H1 (cell line): ENCODE measurements at regions not wholly inside any gene's neighbourhood (a gene's known extent, or its start where the extent isn't known, plus 50 kb on each side); places are given as distances from the start of the nearest gene placed in this dataset.

ENCODE experiments used
- CTCF ChIA-PET: fragments of 300-600 bp; sonication (Branson Sonifier 250); formaldehyde crosslinking; loops from one replicate; lab custom pipeline; 2021; ENCODE audit not compliant: partially characterized antibody; lab: Charles Lee
- POLR2A ChIA-PET: fragments of 300-600 bp; sonication (Branson Sonifier 250); formaldehyde crosslinking; loops from one replicate; lab custom pipeline; 2021; ENCODE audit warnings: inconsistent platforms; ENCODE audit not compliant: partially characterized antibody; lab: Charles Lee
- DNase-seq, 2 experiments: peaks; one replicate each; pipeline versions ENCODE4 v3.0.0 to v3.0.0-alpha.2; 2010 to 2022; ENCODE audit warnings: low spot score in 2 of 2, low read depth in 1 of 2, mixed read lengths in 1 of 2
- FAIRE-seq: peaks from 2 replicates; lab custom pipeline; 2011; peaks lifted over from hg19 to GRCh38; lab: Jason Lieb, UNC
- H2AFZ ChIP-seq: 2 replicates; pipeline ENCODE4 v1.8.1; 2012; ENCODE audit warnings: low read length, inconsistent platforms
- H2AK5ac ChIP-seq: 2 replicates; pipeline ENCODE4 v1.6.1; 2013; ENCODE audit warnings: low read depth, low read length
- H2BK120ac ChIP-seq: replicated peaks from 2 replicates; pipeline ENCODE3; 2013; ENCODE audit warnings: low read depth, low read length, inconsistent platforms
- H2BK12ac ChIP-seq: 2 replicates; pipeline ENCODE4 v1.6.1; 2013; ENCODE audit warnings: low read depth, low read length
- H2BK15ac ChIP-seq: 2 replicates; pipeline ENCODE4 v1.6.1; 2013; ENCODE audit warnings: low read length
- H2BK20ac ChIP-seq: 2 replicates; pipeline ENCODE4 v1.6.1; 2013; ENCODE audit warnings: low read length
- H2BK5ac ChIP-seq: 2 replicates; pipeline ENCODE4 v1.6.1; 2013; ENCODE audit warnings: low read depth, low read length
- H3K14ac ChIP-seq: 2 replicates; pipeline ENCODE4 v1.6.1; 2013; ENCODE audit warnings: inconsistent platforms; ENCODE audit not compliant: insufficient read length
- H3K18ac ChIP-seq: 2 replicates; pipeline ENCODE4 v1.6.1; 2013; ENCODE audit warnings: low read length; ENCODE audit errors: extremely low read depth
- H3K23ac ChIP-seq: 2 replicates; pipeline ENCODE4 v1.6.1; 2013; ENCODE audit warnings: inconsistent platforms; ENCODE audit not compliant: insufficient read length
- H3K23me2 ChIP-seq: 2 replicates; pipeline ENCODE4 v1.6.1; 2013; ENCODE audit warnings: low read depth, low read length
- H3K27ac ChIP-seq: 2 replicates; pipeline ENCODE4 v1.6.1; 2011; ENCODE audit warnings: low read depth, low read length, inconsistent platforms
- H3K27me3 ChIP-seq, 4 experiments: replicated peaks in 1 of 4; 1 replicate in 1 of 4; 2 replicates in 3 of 4; pipeline versions ENCODE4 v1.6.1 to v1.8.1; 2011 to 2013; ENCODE audit warnings: low read length in 3 of 4, mild to moderate bottlenecking in 3 of 4, inconsistent platforms in 2 of 4, mixed read lengths in 2 of 4, moderate library complexity in 1 of 4; ENCODE audit not compliant: control insufficient read depth in 3 of 4, insufficient read depth in 3 of 4; ENCODE audit errors: extremely low read depth in 1 of 4
- H3K36me3 ChIP-seq, 4 experiments: 2 replicates each; pipeline versions ENCODE4 v1.6.1 to v1.8.1; 2011 to 2013; ENCODE audit warnings: mild to moderate bottlenecking in 4 of 4, low read length in 3 of 4, moderate library complexity in 2 of 4, control low read depth in 1 of 4, inconsistent platforms in 1 of 4; ENCODE audit not compliant: insufficient read depth in 4 of 4, control insufficient read depth in 2 of 4
- H3K4ac ChIP-seq: replicated peaks from 2 replicates; pipeline ENCODE3; 2013; ENCODE audit warnings: low read length, low read depth, mixed read lengths, inconsistent platforms; ENCODE audit not compliant: insufficient read length
- H3K4me1 ChIP-seq, 4 experiments: replicated peaks in 1 of 4; 1 replicate in 1 of 4; 2 replicates in 3 of 4; pipeline versions ENCODE4 v1.6.1 to v1.8.1; 2011 to 2013; ENCODE audit warnings: low read length in 3 of 4, inconsistent platforms in 2 of 4, mixed read lengths in 1 of 4; ENCODE audit not compliant: insufficient read depth in 4 of 4, control insufficient read depth in 3 of 4
- H3K4me2 ChIP-seq, 2 experiments: 2 replicates each; pipeline versions ENCODE4 v1.6.1 to v1.8.1; 2011 to 2013; ENCODE audit warnings: low read depth in 2 of 2, low read length in 2 of 2, control low read depth in 1 of 2, inconsistent platforms in 1 of 2, mild to moderate bottlenecking in 1 of 2; ENCODE audit not compliant: insufficient read depth in 1 of 2
- H3K4me3 ChIP-seq, 4 experiments: fragments of 200-600, 300-600 bp in 1 of 4; sonication (generic), shearing (Covaris generic), sonication (Bioruptor Twin) in 1 of 4; 2 replicates each; pipeline versions ENCODE4 v1.5.1 to v1.8.1; 2011 to 2016; ENCODE audit warnings: low read length in 4 of 4, low read depth in 3 of 4, control low read depth in 2 of 4, inconsistent platforms in 2 of 4, mild to moderate bottlenecking in 2 of 4, mixed read lengths in 1 of 4, moderate library complexity in 1 of 4; ENCODE audit not compliant: insufficient read depth in 2 of 4; ENCODE audit errors: extremely low read depth in 1 of 4
- H3K56ac ChIP-seq: replicated peaks from 2 replicates; pipeline ENCODE3; 2013; ENCODE audit warnings: low read depth, mild to moderate bottlenecking, mixed read lengths, low read length, inconsistent platforms; ENCODE audit not compliant: insufficient read length
- H3K79me1 ChIP-seq: 2 replicates; pipeline ENCODE4 v1.6.1; 2013; ENCODE audit warnings: low read depth, low read length, control low read depth
- H3K79me2 ChIP-seq, 2 experiments: 2 replicates each; pipeline versions ENCODE4 v1.6.1 to v1.8.1; 2012 to 2013; ENCODE audit warnings: low read length in 2 of 2, mild to moderate bottlenecking in 2 of 2, inconsistent platforms in 1 of 2; ENCODE audit not compliant: insufficient read depth in 2 of 2, control insufficient read depth in 1 of 2
- H3K9ac ChIP-seq, 4 experiments: replicated peaks in 1 of 4; 1 replicate in 1 of 4; 2 replicates in 3 of 4; pipeline versions ENCODE4 v1.6.1 to v1.8.1; 2011 to 2013; ENCODE audit warnings: low read depth in 3 of 4, low read length in 3 of 4, control low read depth in 2 of 4, mild to moderate bottlenecking in 2 of 4, moderate library complexity in 2 of 4, inconsistent platforms in 1 of 4; ENCODE audit errors: extremely low read depth in 1 of 4
- H3K9me3 ChIP-seq, 2 experiments: 2 replicates each; pipeline versions ENCODE4 v1.6.1 to v1.8.1; 2012 to 2013; ENCODE audit warnings: mild to moderate bottlenecking in 2 of 2, moderate library complexity in 2 of 2, control low read depth in 1 of 2, inconsistent platforms in 1 of 2, low read depth in 1 of 2, low read length in 1 of 2, mixed read lengths in 1 of 2; ENCODE audit not compliant: insufficient read depth in 2 of 2
- H4K20me1 ChIP-seq, 2 experiments: replicated peaks in 1 of 2; 2 replicates each; pipeline versions ENCODE3 to v1.8.1; 2011 to 2013; ENCODE audit warnings: inconsistent platforms in 2 of 2, low read length in 2 of 2, mild to moderate bottlenecking in 1 of 2; ENCODE audit not compliant: insufficient read depth in 2 of 2, control insufficient read depth in 1 of 2
- H4K5ac ChIP-seq: 2 replicates; pipeline ENCODE4 v1.6.1; 2013; ENCODE audit warnings: low read length, low read depth, mixed read lengths, inconsistent platforms; ENCODE audit not compliant: insufficient read length
- H4K8ac ChIP-seq: 2 replicates; pipeline ENCODE4 v1.8.0; 2013; ENCODE audit warnings: mild to moderate bottlenecking, moderate library complexity, low read length, inconsistent platforms; ENCODE audit not compliant: insufficient read depth; ENCODE audit errors: extremely low read depth
- H4K91ac ChIP-seq: replicated peaks from 2 replicates; pipeline ENCODE3; 2013; ENCODE audit warnings: low read length, mixed read lengths, inconsistent platforms; ENCODE audit not compliant: insufficient read length
- CHD1 ChIP-seq: IDR thresholded peaks from 2 replicates; pipeline ENCODE4 v1.6.1; 2012; ENCODE audit warnings: low read depth, low read length, improper control_type of control experiment
- POU5F1 ChIP-seq: IDR thresholded peaks from 2 replicates; pipeline ENCODE4 v1.6.1; 2011; ENCODE audit warnings: low read depth, mild to moderate bottlenecking, low read length, moderate library complexity
- SIRT6 ChIP-seq: IDR thresholded peaks from one replicate; pipeline ENCODE4 v1.7.1; 2012; ENCODE audit warnings: low read length, inconsistent platforms
- TAF1 ChIP-seq: IDR thresholded peaks from 2 replicates; pipeline ENCODE4 v1.6.1; 2011; ENCODE audit warnings: mild to moderate bottlenecking, low read depth, low read length
- WGBS, 2 experiments: shearing (Covaris generic) in 1 of 2; methylation state at CpG; one replicate each; pipeline versions ENCODE4 v1.1.6 to v1.1.7; 2013 to 2015; ENCODE audit warnings: low lambda C conversion rate in 2 of 2, mixed read lengths in 2 of 2, inconsistent platforms in 1 of 2, low coverage in 1 of 2, missing lambda C conversion rate in 1 of 2; ENCODE audit not compliant: insufficient replicate concordance in 2 of 2, insufficient coverage in 1 of 2, insufficient read length in 1 of 2; ENCODE audit errors: extremely low coverage in 1 of 2, missing lambda C conversion rate in 1 of 2; 5-methylcytosine and 5-hydroxymethylcytosine counted together

- H3K79me2 ChIP-seq = no peaks in the 10 kb centered on the region
- H4K20me1 ChIP-seq = no peaks in the 10 kb centered on the region
- no peak overlapping the region for H2BK5ac ChIP-seq
- H2AK5ac ChIP-seq = no peak overlapping the region
- no peak overlapping the region for H3K9ac ChIP-seq
- H3K4me3 ChIP-seq = no peak overlapping the region
- no peak overlapping the region for H3K4ac ChIP-seq
- H2BK15ac ChIP-seq = no peak overlapping the region
- no peak overlapping the region for H3K14ac ChIP-seq
- no peak overlapping the region for H3K56ac ChIP-seq
- no peak overlapping the region for H3K18ac ChIP-seq
- H2BK120ac ChIP-seq = no peak overlapping the region
- H3K4me2 ChIP-seq = no peak overlapping the region
- H2BK20ac ChIP-seq = no peak overlapping the region
- no peak overlapping the region for H4K91ac ChIP-seq
- no peaks in the 10 kb centered on the region for H3K36me3 ChIP-seq
- no peak overlapping the region for H3K27ac ChIP-seq
- H3K23ac ChIP-seq = no peak overlapping the region
- H3K4me1 ChIP-seq = no peaks in the 10 kb centered on the region
- ChIA-PET CTCF (interaction anchor here (0.7 kb wide), 1 partner anchor 12 kb away, joined by 3 read pairs; no protein-coding TSS in a partner anchor), POLR2A (no interaction called here)
- peak overlapping the region; percentile 70 for H2AFZ ChIP-seq
- no peak overlapping the region for H2BK12ac ChIP-seq
- H3K23me2 ChIP-seq = no peaks in the 10 kb centered on the region
- H3K9me3 ChIP-seq = no peaks in the 10 kb centered on the region
- H3K79me1 ChIP-seq = no peaks in the 10 kb centered on the region
- 95% methylated on average over 7 of the region's 8 CpGs; no CpG with 5 or more reads in 1 of the 2 experiments for WGBS, 2 experiments
- H4K8ac ChIP-seq = no peak overlapping the region
- H4K5ac ChIP-seq = no peak overlapping the region
- H3K27me3 ChIP-seq = no peaks in the 10 kb centered on the region
- FAIRE-seq = no peak
- DNase-seq = no peak
- no peak for TF ChIP-seq SIRT6
- no peak for TF ChIP-seq TAF1
- no peak for TF ChIP-seq CHD1
- TF ChIP-seq POU5F1 = no peak
Measured at GRCh38 chr9:107606149-107606790, 116.7 kb upstream of the KLF4 start.
